SK-N-SH (cell line): ENCODE measurements at regions not wholly inside any gene's neighbourhood (a gene's known extent, or its start where the extent isn't known, plus 50 kb on each side); places are given as distances from the start of the nearest gene placed in this dataset.

Experiments used
- CTCF ChIA-PET: fragments of 300-600, 350-600 bp; formaldehyde crosslinking; extraction: SDS; loops from one replicate; lab custom pipeline; 2021; lab: Yijun Ruan, JAX
- POLR2A ChIA-PET: fragments of 350-600 bp; sonication (Branson Sonifier 250); formaldehyde crosslinking; extraction: SDS; loops from one replicate; lab custom pipeline; 2020; ENCODE audit warnings: antibody characterized with exemption, inconsistent platforms; lab: Yijun Ruan, JAX
- DNase-seq: peaks from one replicate; pipeline ENCODE4 v3.0.0; 2012
- H2AFZ ChIP-seq: fragments of 200-600 bp; sonication (generic); 2 replicates; pipeline ENCODE4 v1.8.1; 2016; ENCODE audit warnings: antibody characterized with exemption, mild to moderate bottlenecking, low read depth
- H3F3A ChIP-seq: fragments of 200-600 bp; sonication (generic); replicated peaks from 2 replicates; pipeline ENCODE3; 2016; ENCODE audit warnings: antibody characterized with exemption, mild to moderate bottlenecking; ENCODE audit not compliant: insufficient read depth
- H3K27ac ChIP-seq, 2 experiments: fragments of 200-500 bp in 1 of 2; fragments of 200-600 bp in 1 of 2; sonication (Bioruptor generic) in 1 of 2; sonication (generic), shearing (Covaris generic) in 1 of 2; 2 replicates each; pipeline versions ENCODE4 v1.5.1 to v1.6.1; 2014 to 2016; ENCODE audit warnings: low read depth in 2 of 2, inconsistent platforms in 1 of 2, low read length in 1 of 2, mild to moderate bottlenecking in 1 of 2, mixed read lengths in 1 of 2
- H3K27me3 ChIP-seq: fragments of 200-600 bp; sonication (generic), shearing (Covaris generic); 2 replicates; pipeline ENCODE4 v1.6.1; 2016; ENCODE audit warnings: mixed run types; ENCODE audit not compliant: insufficient read depth
- H3K36me3 ChIP-seq, 2 experiments: fragments of 200-500 bp in 1 of 2; fragments of 200-600 bp in 1 of 2; sonication (Bioruptor generic) in 1 of 2; sonication (generic) in 1 of 2; replicated peaks in 1 of 2; 2 replicates each; pipeline versions ENCODE3 to v1.5.1; 2014 to 2016; ENCODE audit warnings: low read length in 1 of 2, mild to moderate bottlenecking in 1 of 2; ENCODE audit not compliant: insufficient read depth in 2 of 2, control insufficient read depth in 1 of 2
- H3K4me1 ChIP-seq, 2 experiments: fragments of 200-500 bp in 1 of 2; fragments of 200-600 bp in 1 of 2; sonication (Bioruptor generic) in 1 of 2; sonication (generic), shearing (Covaris generic) in 1 of 2; 2 replicates each; pipeline versions ENCODE4 v1.5.1 to v1.6.1; 2014 to 2016; ENCODE audit warnings: low read depth in 1 of 2, low read length in 1 of 2, mixed run types in 1 of 2; ENCODE audit not compliant: insufficient read depth in 2 of 2, control insufficient read depth in 1 of 2
- H3K4me2 ChIP-seq: fragments of 200-600 bp; sonication (generic), shearing (Covaris generic); 2 replicates; pipeline ENCODE4 v1.6.1; 2017; ENCODE audit warnings: mixed run types
- H3K4me3 ChIP-seq, 2 experiments: fragments of 200-500 bp in 1 of 2; fragments of 200-600 bp in 1 of 2; sonication (Bioruptor generic) in 1 of 2; sonication (generic), shearing (Covaris generic) in 1 of 2; 2 replicates each; pipeline versions ENCODE4 v1.5.1 to v1.8.1; 2014 to 2016; ENCODE audit warnings: low read depth in 2 of 2, inconsistent platforms in 1 of 2, low read length in 1 of 2, mild to moderate bottlenecking in 1 of 2, mixed read lengths in 1 of 2, moderate library complexity in 1 of 2
- H3K79me2 ChIP-seq: fragments of 200-600 bp; sonication (generic); 2 replicates; pipeline ENCODE4 v1.8.1; 2017; ENCODE audit warnings: mild to moderate bottlenecking; ENCODE audit not compliant: insufficient read depth
- H3K9ac ChIP-seq: fragments of 200-600 bp; sonication (generic); 2 replicates; pipeline ENCODE4 v1.6.1; 2017; ENCODE audit warnings: mixed run types
- H3K9me2 ChIP-seq: fragments of 200-600 bp; sonication (generic); 2 replicates; pipeline ENCODE4 v1.6.1; 2017; ENCODE audit warnings: mixed run types
- H3K9me3 ChIP-seq: fragments of 200-600 bp; sonication (generic); 2 replicates; pipeline ENCODE4 v1.6.1; 2017; ENCODE audit warnings: mixed run types, mild to moderate bottlenecking, moderate library complexity
- H4K20me1 ChIP-seq: fragments of 200-600 bp; sonication (generic); 2 replicates; pipeline ENCODE4 v1.6.1; 2017; ENCODE audit warnings: mild to moderate bottlenecking, mixed run types; ENCODE audit not compliant: insufficient read depth
- CTCF ChIP-seq: fragments of 200-600 bp; sonication (generic); IDR thresholded peaks from 2 replicates; pipeline ENCODE4 v1.6.1; 2017; ENCODE audit warnings: antibody characterized with exemption, mild to moderate bottlenecking, moderate library complexity
- GABPA ChIP-seq: IDR thresholded peaks from 2 replicates; pipeline ENCODE4 v1.4.0; 2012; ENCODE audit warnings: low read depth, mild to moderate bottlenecking
- GATA2 ChIP-seq: sonication (generic); formaldehyde crosslinking; IDR thresholded peaks from 2 replicates; pipeline ENCODE4 v1.5.0; 2020; ENCODE audit warnings: mild to moderate bottlenecking, missing genetic modification reagents
- JUND ChIP-seq: IDR thresholded peaks from 2 replicates; pipeline ENCODE4 v1.4.0; 2012
- MEF2A ChIP-seq: IDR thresholded peaks from 2 replicates; pipeline ENCODE4 v1.4.0; 2012; ENCODE audit warnings: low read depth, borderline replicate concordance
- NRF1 ChIP-seq: IDR thresholded peaks from 2 replicates; pipeline ENCODE4 v1.6.1; 2012; ENCODE audit warnings: low read depth, mild to moderate bottlenecking, low read length
- PBX3 ChIP-seq: IDR thresholded peaks from 2 replicates; pipeline ENCODE4; 2012
- POLR2AphosphoS5 ChIP-seq: IDR thresholded peaks from 2 replicates; pipeline ENCODE4 v1.6.1; 2012; ENCODE audit warnings: low read depth, low read length
- RAD21 ChIP-seq: IDR thresholded peaks from 2 replicates; pipeline ENCODE4 v1.6.1; 2012; ENCODE audit warnings: mild to moderate bottlenecking, low read length
- SIN3A ChIP-seq: IDR thresholded peaks from 2 replicates; pipeline ENCODE4 v1.6.1; 2012; ENCODE audit warnings: low read depth, mild to moderate bottlenecking, low read length, moderate library complexity, borderline replicate concordance
- SMC3 ChIP-seq: IDR thresholded peaks from 2 replicates; pipeline ENCODE4 v1.6.1; 2012; ENCODE audit warnings: low read depth, low read length, improper control_type of control experiment
- TAF1 ChIP-seq: IDR thresholded peaks from 2 replicates; pipeline ENCODE4 v1.6.1; 2012; ENCODE audit warnings: low read depth, mild to moderate bottlenecking, low read length, moderate library complexity, borderline replicate concordance
- TCF12 ChIP-seq: IDR thresholded peaks from 2 replicates; pipeline ENCODE4 v1.4.0; 2012
- USF2 ChIP-seq: fragments of 150-350 bp; IDR thresholded peaks from 2 replicates; pipeline ENCODE4 v1.6.1; 2017; ENCODE audit warnings: antibody characterized with exemption, low read length, low read depth, borderline replicate concordance
- YY1 ChIP-seq: IDR thresholded peaks from 2 replicates; pipeline ENCODE4 v1.4.0; 2012; ENCODE audit warnings: low read depth, mild to moderate bottlenecking
- ZBTB33 ChIP-seq: IDR thresholded peaks from 2 replicates; pipeline ENCODE4 v1.4.0; 2012; ENCODE audit warnings: low read depth, borderline replicate concordance
- WGBS: methylation state at CpG from one replicate; pipeline ENCODE4 v1.1.6; 2017; ENCODE audit warnings: low lambda C conversion rate; 5-methylcytosine and 5-hydroxymethylcytosine counted together

- no peaks in the 10 kb centered on the region for H3K9me2 ChIP-seq
- H3F3A ChIP-seq: no peaks in the 10 kb centered on the region
- H3K79me2 ChIP-seq: no peaks in the 10 kb centered on the region
- WGBS: 0% methylated on average over 1 of the region's 1 CpG
- H3K9me3 ChIP-seq: 0 out of 2 replicates have a peak, but pooled peaks cover 4% of the 10 kb centered on the region
- H3K4me1 ChIP-seq: no peaks in the 10 kb centered on the region
- H3K27me3 ChIP-seq: no peaks in the 10 kb centered on the region
- no peak for TF ChIP-seq PBX3
- TF ChIP-seq NRF1: no peak
- TF ChIP-seq POLR2AphosphoS5: no peak
- TF ChIP-seq TAF1: no peak
- TF ChIP-seq JUND: no peak
- TF ChIP-seq GATA2 (CRISPR knock-in tag): no peak
- TF ChIP-seq SIN3A: no peak
- no peak for TF ChIP-seq GABPA
- no peak for TF ChIP-seq TCF12
- no peak for TF ChIP-seq USF2
- no peak for TF ChIP-seq MEF2A
- TF ChIP-seq YY1: no peak
- no peak overlapping the region for H3K27ac ChIP-seq
- no peak for DNase-seq
- no peak overlapping the region for H3K4me2 ChIP-seq
- no peaks in the 10 kb centered on the region for H4K20me1 ChIP-seq
- no peak overlapping the region for H3K4me3 ChIP-seq
- ChIA-PET POLR2A (no interaction called here), CTCF (interaction anchor here (0.6 to 1.6 kb wide), 2 partner anchors 28 to 654 kb away, joined by 3 to 5 read pairs; no protein-coding TSS in a partner anchor)
- H3K36me3 ChIP-seq: no peaks in the 10 kb centered on the region
- no peak overlapping the region for H3K9ac ChIP-seq
- H2AFZ ChIP-seq: no peak overlapping the region
Measured at GRCh38 chr2:163198007-163198406, 359.4 kb upstream of the KCNH7 start.

- no peak overlapping the region for H3K27ac ChIP-seq
- no peak overlapping the region for H3K4me2 ChIP-seq
- H4K20me1 ChIP-seq: no peaks in the 10 kb centered on the region
- H3K9ac ChIP-seq: no peak overlapping the region
- TF ChIP-seq SMC3 (peak; percentile 67; the same call in 1 of the 2 replicates), ZBTB33 (no peak), RAD21 (peak; percentile 85), CTCF (peak; percentile 77)
- no peaks in the 10 kb centered on the region for H3K27me3 ChIP-seq
- no peaks in the 10 kb centered on the region for H3K36me3 ChIP-seq
- H3K4me1 ChIP-seq: no peaks in the 10 kb centered on the region
- DNase-seq: peak; percentile 35
- POLR2A ChIA-PET: no interaction called here
- no peaks in the 10 kb centered on the region for H3K9me2 ChIP-seq
- H3F3A ChIP-seq: no peaks in the 10 kb centered on the region
- H2AFZ ChIP-seq: no peak overlapping the region
- H3K4me3 ChIP-seq: peak overlapping the region in 1 of 2 experiments; percentile 36; a peak in 1 of 4 replicates
- no peaks in the 10 kb centered on the region for H3K79me2 ChIP-seq
- H3K9me3 ChIP-seq: no peaks in the 10 kb centered on the region
- CTCF ChIA-PET: interaction anchor here (0.7 to 2.5 kb wide), 36 partner anchors 9 to 1359 kb away, joined by 3 to 18 read pairs (median 4); no protein-coding TSS in a partner anchor
Measured at GRCh38 chr2:163191372-163191771, 352.8 kb upstream of the KCNH7 start.
